Stimulated activated CD4-positive, alpha-beta T cell treated with anti-CD3 and anti-CD28 coated beads, Interleukin-1b, Interleukin-23, amount 100 ng/mL, for 48 hours (primary cell): ENCODE measurements at regions not wholly inside any gene's neighbourhood (a gene's known extent, or its start where the extent isn't known, plus 50 kb on each side); places are given as distances from the start of the nearest gene placed in this dataset.
"Not testable (repeated sequence)": the region's sequence is repeated elsewhere in the genome, so short reads cannot be mapped to it uniquely, and the experiment has no call there.

Experiments
- DNase-seq: peaks from one replicate; pipeline ENCODE4 v3.0.0-alpha.2; 2020

GRCh38 chr9:107571148-107571547 is 81.6 kb upstream of the KLF4 start:
- DNase-seq, result no peak

- DNase-seq, result no peak
Observed at GRCh38 chr9:107569174-107569573, 79.6 kb upstream of the KLF4 start.

GRCh38 chr9:107568406-107568805 is 78.8 kb upstream of the KLF4 start:
- DNase-seq, result not testable (repeated sequence)

GRCh38 chr9:107567462-107567861 is 77.9 kb upstream of the KLF4 start:
- no peak for DNase-seq

- DNase-seq, result no peak
Observed at GRCh38 chr9:107566611-107567061, 77.1 kb upstream of the KLF4 start.

GRCh38 chr9:107562798-107563197 is 73.2 kb upstream of the KLF4 start:
- DNase-seq, result no peak

GRCh38 chr9:107559494-107560086 is 70.0 kb upstream of the KLF4 start:
- no peak for DNase-seq

GRCh38 chr9:107557236-107557990 is 67.8 kb upstream of the KLF4 start:
- no peak for DNase-seq

GRCh38 chr9:107554636-107555035 is 65.1 kb upstream of the KLF4 start:
- no peak for DNase-seq

- DNase-seq, result no peak
Observed at GRCh38 chr9:107548298-107549142, 59.0 kb upstream of the KLF4 start.

- DNase-seq, result no peak
Observed at GRCh38 chr9:107547772-107548297, 58.3 kb upstream of the KLF4 start.

GRCh38 chr9:107547303-107547702 is 57.7 kb upstream of the KLF4 start:
- no peak for DNase-seq

GRCh38 chr9:107546859-107547258 is 57.3 kb upstream of the KLF4 start:
- no peak for DNase-seq

- DNase-seq, result no peak
Observed at GRCh38 chr9:107545036-107545435, 55.5 kb upstream of the KLF4 start.

- no peak for DNase-seq
Observed at GRCh38 chr9:107542411-107543157, 53.0 kb upstream of the KLF4 start.

- DNase-seq, result no peak
Observed at GRCh38 chr9:107541523-107541922, 52.0 kb upstream of the KLF4 start.

GRCh38 chr9:107540164-107540561 is 50.6 kb upstream of the KLF4 start:
- DNase-seq, result no peak

- DNase-seq, result no peak
Observed at GRCh38 chr9:107539427-107540163, 50.0 kb upstream of the KLF4 start.
